D721Med (cell line): ENCODE measurements at regions not wholly inside any gene's neighbourhood (a gene's known extent, or its start where the extent isn't known, plus 50 kb on each side); places are given as distances from the start of the nearest gene placed in this dataset.
A peak's percentile ranks its signal among the peaks of the same experiment; 100 is the strongest.

Experiments
- DNase-seq: peaks from one replicate; pipeline ENCODE4 v3.0.0; 2011; ENCODE audit warnings: low spot score; ENCODE audit not compliant: insufficient read length
- FAIRE-seq: peaks from 2 replicates; lab custom pipeline; 2011; peaks lifted over from hg19 to GRCh38; lab: Jason Lieb, UNC
- CTCF ChIP-seq: IDR thresholded peaks from 2 replicates; pipeline ENCODE4 v1.5.1; 2012; ENCODE audit warnings: mild to moderate bottlenecking, control low read depth; ENCODE audit not compliant: insufficient read depth; ENCODE audit errors: missing control alignments

GRCh38 chr11:92642177-92642931, 327.1 kb upstream of the MTNR1B start:
- FAIRE-seq = no peak
- no peak for DNase-seq
- TF ChIP-seq CTCF = no peak

DNA sequence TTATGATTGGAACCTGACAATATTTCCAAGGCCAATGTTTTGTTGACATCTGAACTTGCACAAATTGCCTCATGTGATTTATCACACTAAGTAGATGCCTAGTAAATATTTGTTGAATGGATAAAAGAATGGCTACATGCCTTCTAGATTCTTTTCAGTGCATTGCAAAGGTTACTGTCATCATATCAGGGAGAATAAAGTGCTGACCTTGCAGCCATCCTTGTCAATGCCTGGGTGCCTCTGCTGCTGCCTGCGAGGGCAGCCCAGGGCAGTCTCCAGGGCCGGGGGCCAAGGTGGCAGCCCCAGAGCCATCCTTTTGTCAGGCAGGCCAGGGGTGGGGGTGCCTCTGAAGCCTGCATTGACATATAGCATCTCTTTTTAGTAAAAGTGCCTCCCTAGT, 325.6 kb upstream of the MTNR1B start:
- no peak for TF ChIP-seq CTCF
- DNase-seq (no peak), FAIRE-seq (no peak)

- peak; percentile 25 for DNase-seq
- no peak for TF ChIP-seq CTCF
- peak; percentile 90 for FAIRE-seq
Observed at GRCh38 chr11:92644595-92645445, 324.6 kb upstream of the MTNR1B start.

DNA sequence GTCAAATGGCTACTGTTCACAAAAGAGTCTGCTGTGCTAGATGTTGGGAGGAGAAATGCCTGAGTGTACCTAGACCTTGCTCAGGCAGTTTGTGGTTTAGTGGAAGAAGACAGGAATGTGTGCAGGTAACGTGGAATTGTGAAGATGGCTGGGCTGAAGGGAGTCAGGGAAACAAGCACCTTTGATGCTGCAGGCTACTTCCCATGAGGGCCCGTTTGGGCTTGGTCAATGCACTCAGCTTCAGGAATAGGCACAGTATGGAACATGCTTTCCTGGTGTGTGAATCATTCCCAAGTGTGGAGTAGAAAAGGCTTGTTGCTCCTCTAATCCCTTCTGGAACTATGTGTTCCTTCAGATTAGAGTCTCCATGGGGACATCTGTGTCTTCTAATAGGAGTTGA, 318.3 kb upstream of the MTNR1B start:
- DNase-seq (no peak), FAIRE-seq (no peak)
- no peak for TF ChIP-seq CTCF

DNA sequence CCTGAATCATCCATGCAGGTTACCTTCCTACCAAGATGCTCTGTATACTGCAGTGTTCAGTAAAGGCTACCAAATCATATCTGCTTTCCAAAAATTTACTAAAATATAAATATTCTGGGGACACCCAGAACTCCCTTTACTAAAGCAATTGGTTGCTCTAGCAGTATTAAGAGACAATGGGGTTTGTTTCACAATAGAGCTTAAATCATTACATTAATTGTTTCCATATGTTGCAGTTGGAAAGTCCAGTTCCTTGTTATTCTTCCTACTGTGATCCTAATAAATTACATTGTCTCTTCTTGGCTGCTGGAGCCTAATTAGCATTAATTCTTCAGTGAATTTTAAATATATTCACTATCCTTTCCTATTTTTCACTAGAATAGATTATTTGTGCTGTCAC, 316.0 kb upstream of the MTNR1B start:
- TF ChIP-seq CTCF = no peak
- no peak for FAIRE-seq

DNA sequence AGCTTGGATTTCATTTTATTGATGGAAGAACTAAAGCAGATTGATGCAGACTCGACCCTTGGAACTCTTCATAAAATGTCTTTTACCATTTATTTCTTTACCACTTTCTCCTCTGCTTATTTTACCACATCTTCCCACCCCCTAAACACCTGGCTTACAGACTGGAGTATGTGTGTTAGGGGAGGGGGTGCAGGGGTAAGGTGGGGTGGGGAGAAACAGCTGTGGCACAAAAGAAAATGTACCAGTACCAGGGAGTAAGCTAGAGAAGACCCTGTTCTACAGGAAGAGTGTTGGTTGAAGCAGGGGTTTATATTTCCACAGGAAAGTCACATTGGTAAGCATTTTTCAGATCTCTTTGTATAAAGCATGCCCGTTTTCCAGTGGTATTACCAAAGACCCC, 312.7 kb upstream of the MTNR1B start:
- TF ChIP-seq CTCF = no peak
- no peak for DNase-seq
- FAIRE-seq = no peak

More for the DNA sequence above, 316.0 kb upstream of the MTNR1B start:
- no peak for DNase-seq
